NCI-H2171 (cell line): ENCODE measurements at regions not wholly inside any gene's neighbourhood (a gene's known extent, or its start where the extent isn't known, plus 50 kb on each side); places are given as distances from the start of the nearest gene placed in this dataset.

Source experiments
- DNase-seq: peaks from one replicate; lab custom pipeline; 2025; lab: John Stamatoyannopoulos, UW

GRCh38 chr14:71574976-71575375 lies 357.3 kb upstream of the RGS6 start:
- DNase-seq: no peak

GRCh38 chr14:71576472-71576871 lies 355.8 kb upstream of the RGS6 start:
- no peak for DNase-seq

- DNase-seq: no peak
Measured at GRCh38 chr14:71579331-71579730, 352.9 kb upstream of the RGS6 start.

- no peak for DNase-seq
Measured at GRCh38 chr14:71582705-71583104, 349.5 kb upstream of the RGS6 start.

GRCh38 chr14:71583194-71583593 lies 349.0 kb upstream of the RGS6 start:
- no peak for DNase-seq

- no peak for DNase-seq
Measured at GRCh38 chr14:71583705-71584104, 348.5 kb upstream of the RGS6 start.

DNA sequence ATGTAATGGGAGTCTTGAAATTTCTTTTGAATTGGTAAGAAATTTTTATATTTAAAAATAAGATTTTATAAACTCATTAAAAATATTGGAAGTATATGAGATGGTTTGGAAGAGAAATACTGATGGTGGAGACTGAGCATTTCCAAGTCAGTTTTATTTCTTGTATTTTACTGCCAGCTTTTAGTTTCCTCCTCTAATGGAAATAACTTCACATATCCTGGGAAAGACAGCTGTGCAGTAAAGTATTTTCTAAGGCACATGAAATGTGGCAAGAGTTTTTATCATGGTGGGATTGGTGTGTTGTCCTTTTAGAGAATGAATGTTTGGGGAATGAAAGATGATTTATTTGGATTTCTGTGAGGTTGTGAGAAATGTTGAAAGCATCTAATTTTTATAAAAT lies 346.9 kb upstream of the RGS6 start:
- DNase-seq: no peak

DNA sequence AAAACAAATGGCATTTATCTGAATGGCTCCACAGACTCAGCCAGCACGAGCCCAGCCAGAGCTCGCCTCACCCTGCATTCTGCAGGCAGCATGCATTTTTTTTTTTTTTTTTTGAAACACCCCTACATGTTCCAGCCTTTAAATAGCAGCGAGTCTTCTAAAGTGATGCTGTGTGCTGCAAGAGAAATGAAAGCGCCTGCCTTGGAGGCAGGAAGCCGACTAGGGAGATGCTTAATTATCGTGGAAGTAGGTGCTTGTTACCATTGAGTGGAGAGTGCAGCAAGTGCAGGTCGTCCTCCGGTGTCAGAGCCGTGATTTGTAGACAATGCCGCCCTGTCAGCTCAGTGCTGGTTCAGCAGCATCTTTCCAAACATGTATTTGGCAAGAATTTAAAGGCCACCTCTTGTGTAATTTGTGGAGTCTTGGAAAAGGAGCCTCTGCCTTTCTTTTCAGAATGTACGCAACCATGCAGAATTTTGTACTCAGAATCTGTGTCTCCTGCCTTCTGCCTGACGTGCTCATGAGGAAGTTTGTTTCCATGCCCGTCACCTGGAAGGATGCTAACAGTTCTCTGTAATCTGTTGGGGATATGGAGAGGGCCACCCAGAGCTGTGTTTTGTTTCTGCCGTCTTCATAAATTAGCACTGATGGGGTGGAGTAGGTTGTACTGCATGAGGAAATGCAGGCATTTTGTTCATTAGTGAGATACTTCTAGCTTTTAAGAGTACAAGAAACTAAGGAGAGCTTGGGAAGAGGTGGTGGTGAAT lies 345.9 kb upstream of the RGS6 start:
- DNase-seq: no peak

- no peak for DNase-seq
Measured at GRCh38 chr14:71588028-71588427, 344.2 kb upstream of the RGS6 start.

DNA sequence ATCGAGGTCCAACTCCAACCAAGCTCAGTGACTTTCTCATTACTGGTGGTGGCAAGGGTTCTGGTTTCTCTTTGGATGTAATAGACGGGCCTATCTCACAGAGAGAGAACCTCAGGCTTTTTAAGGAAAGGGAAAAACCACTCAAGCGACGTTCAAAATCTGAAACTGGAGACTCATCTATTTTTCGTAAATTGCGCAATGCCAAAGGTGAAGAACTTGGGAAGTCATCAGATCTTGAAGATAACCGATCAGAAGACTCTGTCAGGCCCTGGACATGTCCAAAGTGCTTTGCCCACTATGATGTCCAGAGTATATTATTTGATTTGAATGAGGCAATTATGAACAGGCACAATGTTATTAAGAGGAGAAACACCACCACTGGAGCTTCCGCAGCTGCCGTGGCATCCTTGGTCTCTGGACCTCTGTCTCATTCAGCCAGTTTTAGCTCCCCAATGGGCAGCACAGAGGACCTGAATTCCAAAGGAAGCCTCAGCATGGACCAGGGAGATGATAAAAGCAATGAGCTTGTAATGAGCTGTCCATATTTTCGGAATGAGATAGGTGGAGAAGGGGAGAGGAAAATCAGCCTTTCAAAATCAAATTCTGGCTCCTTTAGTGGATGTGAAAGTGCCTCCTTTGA lies 343.5 kb upstream of the RGS6 start:
- DNase-seq: no peak

DNA sequence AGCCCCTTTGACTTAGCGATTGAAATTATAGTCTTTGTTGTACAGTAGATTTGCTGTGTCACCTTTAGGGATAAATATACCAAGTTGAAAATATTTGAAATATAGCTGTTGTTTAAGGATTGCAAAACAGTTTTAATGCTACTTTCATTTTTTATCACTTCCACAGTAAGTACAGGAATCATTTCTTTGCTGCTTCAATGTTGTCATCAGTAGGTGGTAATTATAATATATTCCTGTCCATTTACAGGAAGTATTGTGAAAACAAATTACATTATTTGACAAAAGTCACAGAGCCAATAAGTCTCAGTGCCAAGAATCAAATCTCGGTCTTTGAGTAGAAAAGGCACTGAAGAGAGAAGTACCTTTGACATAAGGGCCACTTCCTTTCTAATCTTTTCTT lies 342.6 kb upstream of the RGS6 start:
- DNase-seq: no peak

- DNase-seq: no peak
Measured at GRCh38 chr14:71590131-71590530, 342.1 kb upstream of the RGS6 start.

DNA sequence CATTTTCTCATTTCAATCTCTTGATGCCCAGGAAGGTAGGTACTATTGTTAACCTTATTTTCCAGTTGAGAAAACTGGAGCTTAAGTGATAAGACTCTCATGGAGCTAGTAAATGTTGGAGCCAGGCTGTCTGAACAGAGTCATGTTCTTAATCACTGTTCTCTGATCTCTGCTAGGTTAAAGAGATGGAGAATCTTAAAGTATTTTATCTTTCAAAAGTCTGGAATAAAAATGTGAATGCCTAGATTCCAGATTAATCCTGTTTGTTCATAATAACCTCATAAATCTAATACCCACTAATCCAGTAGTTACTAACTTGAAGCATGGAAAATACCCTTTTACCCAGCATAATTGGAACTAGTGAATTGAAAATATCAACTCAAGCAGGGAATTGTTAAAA lies 341.0 kb upstream of the RGS6 start:
- DNase-seq: no peak

- no peak for DNase-seq
Measured at GRCh38 chr14:71591929-71592328, 340.3 kb upstream of the RGS6 start.

DNA sequence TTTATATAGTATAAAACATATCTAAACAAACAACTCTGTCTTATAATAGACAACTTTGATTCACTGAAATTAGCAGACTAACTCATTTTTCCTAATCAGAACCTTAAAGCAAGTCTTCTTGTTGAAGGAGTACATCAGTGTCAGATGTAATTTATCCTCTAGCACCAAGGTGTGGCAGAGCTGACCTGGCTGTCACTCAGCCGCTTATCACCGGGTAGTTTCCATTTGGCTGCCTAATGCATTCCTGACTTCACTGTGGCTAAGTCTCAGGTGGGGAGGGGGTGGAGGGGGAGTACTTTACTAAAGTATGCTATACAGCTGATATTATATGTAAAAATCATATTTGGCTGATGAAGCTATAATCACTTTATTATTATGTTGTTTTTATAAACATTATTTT lies 339.9 kb upstream of the RGS6 start:
- DNase-seq: no peak

GRCh38 chr14:71593966-71594365 lies 338.3 kb upstream of the RGS6 start:
- DNase-seq: no peak

DNA sequence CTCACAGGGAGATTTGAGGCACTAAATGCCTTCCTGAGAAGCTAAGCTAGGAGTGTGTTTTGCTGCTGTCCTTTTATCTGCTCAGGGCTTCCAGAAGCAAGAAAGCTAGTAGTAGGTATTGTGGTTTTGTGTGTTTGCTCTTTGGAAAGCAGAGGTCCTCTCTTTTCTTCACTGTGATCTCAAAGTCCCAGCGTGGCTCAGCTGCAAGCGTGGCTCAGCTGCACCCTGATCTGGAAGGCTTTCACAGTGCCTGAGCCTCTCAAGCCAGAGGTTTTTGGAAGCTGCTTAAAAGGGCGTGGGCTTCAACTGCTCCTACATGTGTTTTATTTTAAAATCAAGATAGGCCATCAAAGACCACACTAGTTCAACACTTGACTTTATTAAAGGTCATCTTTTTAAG lies 337.4 kb upstream of the RGS6 start:
- no peak for DNase-seq

GRCh38 chr14:71595441-71595840 lies 336.8 kb upstream of the RGS6 start:
- DNase-seq: no peak

- DNase-seq: no peak
Measured at GRCh38 chr14:71597287-71597920, 334.8 kb upstream of the RGS6 start.

- DNase-seq: no peak
Measured at GRCh38 chr14:71597955-71598660, 334.1 kb upstream of the RGS6 start.

GRCh38 chr14:71600309-71600708 lies 331.9 kb upstream of the RGS6 start:
- DNase-seq: no peak

- no peak for DNase-seq
Measured at GRCh38 chr14:71602524-71602923, 329.7 kb upstream of the RGS6 start.

DNA sequence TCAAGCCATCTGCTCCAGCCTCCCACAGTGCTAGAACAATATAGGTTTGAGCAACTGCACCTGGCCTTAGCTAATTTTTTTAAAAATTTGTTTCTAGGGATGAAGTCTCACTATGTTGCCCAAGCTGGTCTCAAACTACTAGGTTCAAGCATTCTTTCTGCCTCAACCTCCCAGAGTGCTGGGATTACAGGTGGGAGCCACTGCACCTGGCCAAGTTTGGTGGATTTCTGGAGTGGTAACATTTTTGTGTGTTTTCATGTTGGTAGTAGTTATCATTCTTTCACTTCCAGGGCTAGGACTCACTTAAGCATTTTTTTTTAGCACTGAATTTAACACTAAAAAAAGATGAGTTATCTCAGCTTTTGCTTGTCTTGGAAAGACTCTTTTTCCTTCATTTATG lies 328.0 kb upstream of the RGS6 start:
- no peak for DNase-seq
